ENCODE measurements at regions not wholly inside any gene's neighbourhood (a gene's known extent, or its start where the extent isn't known, plus 50 kb on each side); places are given as distances from the start of the nearest gene placed in this dataset.

DNA sequence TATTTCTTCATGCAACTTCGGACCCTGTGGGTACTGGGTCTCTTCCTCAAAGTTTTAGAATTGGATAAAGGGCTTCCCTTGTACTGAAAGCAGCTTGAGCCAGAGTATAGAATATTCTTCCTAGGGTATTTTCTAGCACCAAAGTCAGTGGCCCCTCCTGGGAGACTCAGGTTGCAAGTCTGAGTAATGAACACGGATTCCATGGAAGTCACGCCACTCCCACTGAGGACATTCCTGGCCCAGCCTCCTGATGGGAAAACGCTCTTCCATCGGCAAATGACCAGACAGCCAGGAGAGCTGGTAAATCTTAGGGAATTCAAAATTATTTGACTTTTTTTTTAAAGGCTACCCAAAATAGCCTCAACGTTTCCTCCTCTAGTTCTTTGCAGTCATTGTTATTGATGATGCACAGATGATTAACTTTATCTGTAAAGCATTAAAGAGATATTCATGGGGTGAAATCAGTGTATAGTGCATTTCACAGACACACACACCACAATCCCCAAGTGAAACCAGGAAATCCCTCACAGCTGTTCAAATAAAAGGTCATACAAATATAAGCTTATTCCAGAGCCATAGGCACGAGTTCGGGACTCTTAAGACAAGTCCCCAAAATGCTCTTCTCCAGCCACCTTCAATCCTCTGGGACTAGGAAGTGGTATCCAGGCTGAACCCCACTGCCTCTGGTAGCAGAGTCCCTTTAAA is 248.8 kb downstream of the SOD2 start:
- TF ChIP-seq EZH2 (IDR thresholded peaks at IDR 0.05; ENCODE audit: borderline replicate concordance, low read length) = no peak
- TF ChIP-seq, protein P1, sequence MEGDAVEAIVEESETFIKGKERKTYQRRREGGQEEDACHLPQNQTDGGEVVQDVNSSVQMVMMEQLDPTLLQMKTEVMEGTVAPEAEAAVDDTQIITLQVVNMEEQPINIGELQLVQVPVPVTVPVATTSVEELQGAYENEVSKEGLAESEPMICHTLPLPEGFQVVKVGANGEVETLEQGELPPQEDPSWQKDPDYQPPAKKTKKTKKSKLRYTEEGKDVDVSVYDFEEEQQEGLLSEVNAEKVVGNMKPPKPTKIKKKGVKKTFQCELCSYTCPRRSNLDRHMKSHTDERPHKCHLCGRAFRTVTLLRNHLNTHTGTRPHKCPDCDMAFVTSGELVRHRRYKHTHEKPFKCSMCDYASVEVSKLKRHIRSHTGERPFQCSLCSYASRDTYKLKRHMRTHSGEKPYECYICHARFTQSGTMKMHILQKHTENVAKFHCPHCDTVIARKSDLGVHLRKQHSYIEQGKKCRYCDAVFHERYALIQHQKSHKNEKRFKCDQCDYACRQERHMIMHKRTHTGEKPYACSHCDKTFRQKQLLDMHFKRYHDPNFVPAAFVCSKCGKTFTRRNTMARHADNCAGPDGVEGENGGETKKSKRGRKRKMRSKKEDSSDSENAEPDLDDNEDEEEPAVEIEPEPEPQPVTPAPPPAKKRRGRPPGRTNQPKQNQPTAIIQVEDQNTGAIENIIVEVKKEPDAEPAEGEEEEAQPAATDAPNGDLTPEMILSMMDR (IDR thresholded peaks at IDR 0.05; ENCODE audit: low read length) = no peak
